Spleen (tissue), 11 donors: ENCODE measurements at regions not wholly inside any gene's neighbourhood (a gene's known extent, or its start where the extent isn't known, plus 50 kb on each side); places are given as distances from the start of the nearest gene placed in this dataset.

Source experiments
- DNase-seq: peaks from one replicate; pipeline ENCODE4 v3.0.0-alpha.2; 2020
- H3K27ac ChIP-seq, 8 donors: fragments of 200-600 bp; sonication (generic) in 7 of 8; 1 replicate in 4 of 8; 2 replicates in 4 of 8; pipeline versions ENCODE4 v1.5.0 to v1.8.0; 2016 to 2021; ENCODE audit warnings: inconsistent platforms in 4 of 8, mild to moderate bottlenecking in 4 of 8, moderate library complexity in 1 of 8
- H3K27me3 ChIP-seq, 7 donors: fragments of 200-600 bp; sonication (generic) in 6 of 7; replicated peaks in 1 of 7; 1 replicate in 4 of 7; 2 replicates in 3 of 7; pipeline versions ENCODE4 v1.5.0 to v1.8.0; 2016 to 2021; ENCODE audit warnings: inconsistent platforms in 3 of 7, mild to moderate bottlenecking in 1 of 7
- H3K36me3 ChIP-seq, 6 donors: fragments of 200-600 bp; sonication (generic) in 5 of 6; 1 replicate in 4 of 6; 2 replicates in 2 of 6; pipeline versions ENCODE4 v1.5.0 to v1.8.0; 2016 to 2021; ENCODE audit warnings: inconsistent platforms in 2 of 6
- H3K4me1 ChIP-seq, 6 donors: fragments of 200-600 bp; sonication (generic) in 5 of 6; 1 replicate in 3 of 6; 2 replicates in 3 of 6; pipeline versions ENCODE4 v1.5.0 to v1.8.0; 2016 to 2021; ENCODE audit warnings: inconsistent platforms in 3 of 6
- H3K4me3 ChIP-seq, 8 donors: fragments of 200-600 bp; sonication (generic) in 7 of 8; 1 replicate in 4 of 8; 2 replicates in 4 of 8; pipeline versions ENCODE4 v1.5.0 to v1.8.0; 2016 to 2021; ENCODE audit warnings: inconsistent platforms in 4 of 8, mild to moderate bottlenecking in 4 of 8, moderate library complexity in 2 of 8
- H3K9me3 ChIP-seq, 8 donors: fragments of 200-600 bp; sonication (generic) in 7 of 8; 1 replicate in 4 of 8; 2 replicates in 4 of 8; pipeline versions ENCODE4 v1.5.0 to v1.8.0; 2016 to 2021; ENCODE audit warnings: inconsistent platforms in 4 of 8
- POLR2A ChIP-seq, 3 donors: fragments of 450-650 bp; IDR thresholded peaks; one replicate each; pipeline ENCODE4 v1.5.1; 2017; ENCODE audit warnings: antibody characterized with exemption in 3 of 3, mild to moderate bottlenecking in 1 of 3
- POLR2AphosphoS5 ChIP-seq, 3 donors: sonication (generic); formaldehyde crosslinking; IDR thresholded peaks; one replicate each; pipeline ENCODE4 v1.5.1; 2017; ENCODE audit warnings: antibody characterized with exemption in 3 of 3
- WGBS, 5 donors: extraction: QIAGEN DNeasy Blood & Tissue Kit in 3 of 5; methylation state at CpG; one replicate each; pipeline versions ENCODE4 v1.1.5 to v1.1.7; 2013 to 2018; 5-methylcytosine and 5-hydroxymethylcytosine counted together
- intact Hi-C: fragments of 100-400 bp; cut with DNase I; formaldehyde crosslinking; loops from one replicate; pipeline ENCODE4 v1.15.0; 2023; ENCODE audit warnings: low total_unique reads
- TF ChIP-seq, protein P1 (sequence below), 11 experiments: fragments of 200-600 bp in 7 of 11; fragments of 450-650 bp in 4 of 11; sonication (generic) in 4 of 11; IDR thresholded peaks in 8 of 11; conservative IDR thresholded peaks in 3 of 11; 1 replicate in 7 of 11; 2 replicates in 4 of 11; pipeline versions ENCODE4 v1.4.0 to v1.8.0; 2016 to 2021; ENCODE audit warnings: antibody characterized with exemption in 11 of 11, inconsistent platforms in 4 of 11, mild to moderate bottlenecking in 1 of 11
- donor health status: healthy with polysubstance abuse.
- donor health status: DM: no; HTN: no; CAD: no; lungs with moderate emphysema.
- donor health status: DM: no; HTN: no; CAD: no.
- donor health status: Bipolar disorder and iron deficiency.
- donor health status: healthy.
- donor health status: DM: no; HTN: no; CAD: no.
- donor health status: DM: yes; HTN: yes; CAD: no.

DNA sequence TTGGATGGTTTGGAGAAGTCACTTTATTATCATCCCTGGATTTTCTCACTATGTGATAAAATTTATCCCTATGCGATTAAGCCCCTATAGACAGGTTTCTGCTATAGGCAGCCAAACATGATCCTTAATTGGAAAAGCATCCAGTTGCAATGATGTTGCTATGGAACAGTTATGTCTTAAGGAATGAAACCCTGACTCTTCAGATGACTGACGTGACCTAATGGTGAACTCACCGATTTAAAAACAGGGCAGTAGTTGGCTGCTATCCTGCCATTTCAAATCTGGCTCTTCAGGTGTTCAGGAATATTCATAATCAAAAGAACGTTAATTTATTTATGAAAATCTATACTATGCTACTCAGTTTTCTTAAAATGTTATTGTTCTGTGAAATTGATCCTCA, 106.8 kb upstream of the ROBO1 start:
- WGBS, 5 donors, result 84 to 97% (median 90%) methylated on average over 4 of the region's 4 CpGs
- Histone ChIP-seq H3K9me3 (peaks cover 0 to 18% (median 10%) of the 10 kb centered on the region in 8 donors), H3K27me3 (no peaks in the 10 kb centered on the region), H3K36me3 (no peaks in the 10 kb centered on the region), H3K4me1 (no peaks in the 10 kb centered on the region), H3K27ac (no peak overlapping the region), H3K4me3 (no peak overlapping the region)
- intact Hi-C loops, result no loop called here
- TF ChIP-seq, protein P1, sequence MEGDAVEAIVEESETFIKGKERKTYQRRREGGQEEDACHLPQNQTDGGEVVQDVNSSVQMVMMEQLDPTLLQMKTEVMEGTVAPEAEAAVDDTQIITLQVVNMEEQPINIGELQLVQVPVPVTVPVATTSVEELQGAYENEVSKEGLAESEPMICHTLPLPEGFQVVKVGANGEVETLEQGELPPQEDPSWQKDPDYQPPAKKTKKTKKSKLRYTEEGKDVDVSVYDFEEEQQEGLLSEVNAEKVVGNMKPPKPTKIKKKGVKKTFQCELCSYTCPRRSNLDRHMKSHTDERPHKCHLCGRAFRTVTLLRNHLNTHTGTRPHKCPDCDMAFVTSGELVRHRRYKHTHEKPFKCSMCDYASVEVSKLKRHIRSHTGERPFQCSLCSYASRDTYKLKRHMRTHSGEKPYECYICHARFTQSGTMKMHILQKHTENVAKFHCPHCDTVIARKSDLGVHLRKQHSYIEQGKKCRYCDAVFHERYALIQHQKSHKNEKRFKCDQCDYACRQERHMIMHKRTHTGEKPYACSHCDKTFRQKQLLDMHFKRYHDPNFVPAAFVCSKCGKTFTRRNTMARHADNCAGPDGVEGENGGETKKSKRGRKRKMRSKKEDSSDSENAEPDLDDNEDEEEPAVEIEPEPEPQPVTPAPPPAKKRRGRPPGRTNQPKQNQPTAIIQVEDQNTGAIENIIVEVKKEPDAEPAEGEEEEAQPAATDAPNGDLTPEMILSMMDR (IDR thresholded peaks at IDR 0.05 in 8 of 11, conservative IDR thresholded peaks at IDR 0.05 in 3 of 11), result no peak
- no peak for TF ChIP-seq POLR2AphosphoS5 (IDR thresholded peaks at IDR 0.05)
- TF ChIP-seq POLR2A (IDR thresholded peaks at IDR 0.05), result no peak
- no peak for DNase-seq

DNA sequence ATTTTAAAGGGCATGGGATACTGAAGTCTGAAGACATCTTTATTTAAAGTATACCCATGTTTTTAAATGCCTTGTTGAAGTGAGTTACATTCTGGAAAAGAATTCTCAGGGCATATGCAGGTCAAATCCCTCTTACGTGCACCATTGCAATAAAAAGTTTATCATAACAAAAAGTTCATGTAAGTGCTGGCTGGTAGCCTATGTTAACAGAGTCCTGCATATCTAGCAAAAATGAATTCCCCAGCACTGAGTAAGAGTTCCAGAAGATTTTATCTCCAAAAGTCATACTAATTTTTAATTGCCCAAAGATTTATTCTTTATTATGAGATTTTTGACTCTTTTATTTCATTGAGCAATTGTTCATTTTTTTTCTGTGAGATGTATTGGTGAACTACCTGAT, 104.7 kb upstream of the ROBO1 start:
- 63 to 88% (median 64%) methylated on average over 1 of the region's 1 CpG for WGBS, 5 donors
- no peak for TF ChIP-seq POLR2AphosphoS5 (IDR thresholded peaks at IDR 0.05)
- TF ChIP-seq POLR2A (IDR thresholded peaks at IDR 0.05), result no peak
- TF ChIP-seq, protein P1 (IDR thresholded peaks at IDR 0.05 in 8 of 11, conservative IDR thresholded peaks at IDR 0.05 in 3 of 11), result no peak

DNA sequence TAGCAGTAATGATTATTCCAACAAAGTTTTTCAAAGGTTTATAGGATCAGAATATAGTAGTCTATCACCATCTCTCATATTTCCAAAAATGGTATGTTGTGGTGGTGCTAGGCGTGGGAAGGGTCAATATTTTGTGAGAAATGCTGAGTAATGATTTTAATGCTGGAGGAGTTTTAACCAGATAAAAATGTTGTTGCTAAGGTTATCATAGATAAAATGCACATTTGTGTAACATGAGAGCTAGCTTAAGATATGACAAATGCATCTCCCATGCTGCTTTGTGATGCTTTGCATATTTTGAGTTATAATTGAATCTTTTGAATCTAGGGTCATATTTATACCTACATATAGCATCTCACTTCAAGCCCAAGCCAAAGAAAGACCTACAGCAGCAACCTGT, 103.9 kb upstream of the ROBO1 start:
- 51 to 71% (median 61%) methylated on average over 1 of the region's 1 CpG for WGBS, 5 donors
- Histone ChIP-seq H3K36me3 (no peaks in the 10 kb centered on the region), H3K4me1 (no peaks in the 10 kb centered on the region), H3K27ac (no peak overlapping the region), H3K9me3 (no peaks in the 10 kb centered on the region), H3K4me3 (no peak overlapping the region), H3K27me3 (no peaks in the 10 kb centered on the region)
- intact Hi-C loops, result no loop called here
- no peak for DNase-seq
- TF ChIP-seq, protein P1 (IDR thresholded peaks at IDR 0.05 in 8 of 11, conservative IDR thresholded peaks at IDR 0.05 in 3 of 11), result no peak
- TF ChIP-seq POLR2AphosphoS5 (IDR thresholded peaks at IDR 0.05) (no peak), POLR2A (IDR thresholded peaks at IDR 0.05) (no peak)

More for the DNA sequence above, 104.7 kb upstream of the ROBO1 start:
- no peak for DNase-seq
- H3K9me3 ChIP-seq, result peaks cover 0 to 3% (median 0%) of the 10 kb centered on the region in 8 donors
- H3K4me3 ChIP-seq, result no peak overlapping the region
- intact Hi-C loops, result no loop called here
- H3K27ac ChIP-seq, result no peak overlapping the region
- no peaks in the 10 kb centered on the region for H3K4me1 ChIP-seq
- H3K36me3 ChIP-seq, result no peaks in the 10 kb centered on the region
- no peaks in the 10 kb centered on the region for H3K27me3 ChIP-seq

DNA sequence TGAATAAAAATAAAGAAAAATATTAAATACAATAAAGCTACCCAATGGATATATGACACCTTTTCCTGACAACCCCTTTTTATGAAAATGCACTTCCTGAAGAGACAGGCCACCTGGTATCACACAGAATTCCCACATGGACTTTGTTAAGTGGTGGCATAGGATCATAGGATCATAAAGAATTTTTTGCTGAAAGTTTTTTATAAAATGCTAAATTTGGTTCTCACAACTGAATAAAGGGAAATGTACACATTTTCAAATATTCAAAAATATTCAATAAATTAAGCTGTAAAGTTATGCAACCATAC, 102.5 kb upstream of the ROBO1 start:
- H3K27ac ChIP-seq, result no peak overlapping the region
- TF ChIP-seq, protein P1 (IDR thresholded peaks at IDR 0.05 in 8 of 11, conservative IDR thresholded peaks at IDR 0.05 in 3 of 11), result no peak
- TF ChIP-seq POLR2AphosphoS5 (IDR thresholded peaks at IDR 0.05) (no peak), POLR2A (IDR thresholded peaks at IDR 0.05) (no peak)
- H3K36me3 ChIP-seq, result no peaks in the 10 kb centered on the region
- H3K9me3 ChIP-seq, result no peaks in the 10 kb centered on the region
- no peak for DNase-seq
- H3K27me3 ChIP-seq, result no peaks in the 10 kb centered on the region
- no peak overlapping the region for H3K4me3 ChIP-seq
- no peaks in the 10 kb centered on the region for H3K4me1 ChIP-seq
- intact Hi-C loops, result no loop called here
